ENCODE measurements at regions not wholly inside any gene's neighbourhood (a gene's known extent, or its start where the extent isn't known, plus 50 kb on each side); places are given as distances from the start of the nearest gene placed in this dataset.
"Not testable (repeated sequence)": the region's sequence is repeated elsewhere in the genome, so short reads cannot be mapped to it uniquely, and the experiment has no call there.

- no peak overlapping the region for H3K4me3 ChIP-seq
- no peak for TF ChIP-seq CTCF (IDR thresholded peaks at IDR 0.05)
- no peak for DNase-seq (ENCODE audit: low spot score)
Measured at GRCh38 chr11:71091506-71092265, 160.7 kb downstream of the SHANK2 start.

GRCh38 chr11:71089571-71089970 is 162.8 kb downstream of the SHANK2 start:
- no peak for ATAC-seq (ENCODE audit: insufficient number of reproducible peaks, low FRiP score, low read depth)
- Histone ChIP-seq H3K27ac (no peak overlapping the region), H3K4me1 (ENCODE audit: control insufficient read depth in 1 of 2, low read depth in 2 of 2) (no peaks in the 10 kb centered on the region), H3K27me3 (replicated peaks; ENCODE audit: insufficient read depth) (no peaks in the 10 kb centered on the region), H3K36me3 (no peaks in the 10 kb centered on the region), H3K4me3 (no peak overlapping the region), H3K9me3 (no peaks in the 10 kb centered on the region)
- no peak for TF ChIP-seq CTCF (IDR thresholded peaks at IDR 0.05)
- DNase-seq (ENCODE audit: low spot score) = no peak

More at GRCh38 chr11:71091506-71092265, 160.7 kb downstream of the SHANK2 start:
- Histone ChIP-seq H3K27ac (no peak overlapping the region), H3K9me3 (no peaks in the 10 kb centered on the region), H3K4me1 (ENCODE audit: control insufficient read depth in 1 of 2, low read depth in 2 of 2) (no peaks in the 10 kb centered on the region), H3K27me3 (replicated peaks; ENCODE audit: insufficient read depth) (no peaks in the 10 kb centered on the region), H3K36me3 (no peaks in the 10 kb centered on the region)
- ATAC-seq (ENCODE audit: insufficient number of reproducible peaks, low FRiP score, low read depth) = no peak

GRCh38 chr11:71088314-71089215 is 163.8 kb downstream of the SHANK2 start:
- H3K36me3 ChIP-seq; DNase-seq (ENCODE audit: low spot score); H3K4me3 ChIP-seq; H3K4me1 ChIP-seq (ENCODE audit: control insufficient read depth in 1 of 2, low read depth in 2 of 2); ATAC-seq (ENCODE audit: insufficient number of reproducible peaks, low FRiP score, low read depth); H3K27me3 ChIP-seq (replicated peaks; ENCODE audit: insufficient read depth); H3K9me3 ChIP-seq; H3K27ac ChIP-seq: not testable (repeated sequence)

GRCh38 chr11:71086687-71087258 is 165.6 kb downstream of the SHANK2 start:
- Histone ChIP-seq H3K4me1 (ENCODE audit: control insufficient read depth in 1 of 2, low read depth in 2 of 2) (no peaks in the 10 kb centered on the region), H3K36me3 (no peaks in the 10 kb centered on the region), H3K9me3 (no peaks in the 10 kb centered on the region), H3K4me3 (no peak overlapping the region), H3K27ac (no peak overlapping the region), H3K27me3 (replicated peaks; ENCODE audit: insufficient read depth) (no peaks in the 10 kb centered on the region)
- TF ChIP-seq CTCF (IDR thresholded peaks at IDR 0.05) = no peak
- ATAC-seq (ENCODE audit: insufficient number of reproducible peaks, low FRiP score, low read depth) (no peak), DNase-seq (ENCODE audit: low spot score) (no peak)

GRCh38 chr11:71084306-71085012 is 167.9 kb downstream of the SHANK2 start:
- Histone ChIP-seq H3K36me3 (no peaks in the 10 kb centered on the region), H3K27ac (no peak overlapping the region)

More at GRCh38 chr11:71084306-71085012, 167.9 kb downstream of the SHANK2 start:
- no peak for DNase-seq (ENCODE audit: low spot score)
- no peak for ATAC-seq (ENCODE audit: insufficient number of reproducible peaks, low FRiP score, low read depth)
- no peak overlapping the region for H3K4me3 ChIP-seq
- TF ChIP-seq CTCF (IDR thresholded peaks at IDR 0.05) = no peak
- H3K4me1 ChIP-seq (ENCODE audit: control insufficient read depth in 1 of 2, low read depth in 2 of 2) = no peaks in the 10 kb centered on the region
- H3K9me3 ChIP-seq = no peaks in the 10 kb centered on the region
- no peaks in the 10 kb centered on the region for H3K27me3 ChIP-seq (replicated peaks; ENCODE audit: insufficient read depth)
